Muscle of arm (tissue), 1 donor: ENCODE measurements at regions not wholly inside any gene's neighbourhood (a gene's known extent, or its start where the extent isn't known, plus 50 kb on each side); places are given as distances from the start of the nearest gene placed in this dataset.
A peak's percentile ranks its signal among the peaks of the same experiment; 100 is the strongest.

ENCODE experiments used
- DNase-seq: peaks from one replicate; pipeline ENCODE4 v3.0.0-alpha.2; 2013

DNA sequence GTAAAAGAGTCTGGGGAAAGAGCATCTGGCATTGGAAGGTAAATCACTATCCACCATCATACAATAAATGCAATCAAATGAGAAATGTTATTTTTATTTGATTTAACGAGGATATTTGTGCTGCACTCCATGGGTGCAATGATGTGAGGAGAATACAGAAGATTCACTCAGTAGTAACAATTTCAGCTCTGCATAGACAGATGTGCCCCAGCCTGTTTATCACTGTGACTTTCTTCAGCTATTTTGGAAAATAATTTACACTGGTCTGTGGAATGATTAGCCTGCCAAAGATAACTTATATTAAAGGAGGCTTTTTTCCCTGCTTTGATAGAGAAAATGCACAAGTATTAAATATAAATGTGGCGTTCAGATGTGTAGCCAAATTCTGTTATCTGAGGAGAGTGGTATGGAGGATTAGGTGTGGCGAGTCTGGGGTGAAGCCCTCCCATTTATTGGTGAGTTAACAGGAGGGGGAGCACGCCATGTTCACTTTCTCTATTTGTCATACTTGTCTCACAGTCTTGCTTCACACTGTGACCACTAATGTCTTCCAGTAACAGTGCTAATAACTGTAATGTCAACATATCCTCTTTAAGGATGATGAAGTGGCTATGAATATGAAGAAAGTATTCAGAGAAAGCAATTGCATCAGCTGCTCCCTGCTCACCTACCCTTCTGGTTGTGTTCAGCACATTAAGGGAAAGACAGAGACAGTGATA lies 645.6 kb downstream of the MMUT start:
- DNase-seq = no peak

DNA sequence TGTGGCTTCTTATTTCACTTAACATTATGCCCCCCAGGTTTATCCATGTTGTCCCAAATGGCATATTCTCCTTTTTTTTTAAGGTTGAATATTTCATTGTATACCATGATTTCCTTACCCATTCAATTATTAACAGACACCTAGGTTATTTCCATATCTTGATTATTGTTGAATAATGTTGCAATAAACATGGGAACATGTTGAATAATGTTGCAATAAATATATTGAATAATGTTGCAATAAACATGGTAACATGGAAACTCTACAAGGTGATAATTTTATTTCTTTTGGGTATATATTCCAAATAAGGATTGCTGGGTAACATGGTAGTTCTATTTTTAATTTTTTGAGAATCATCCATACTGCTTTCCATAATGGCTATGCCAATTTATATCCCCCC lies 648.1 kb downstream of the MMUT start:
- DNase-seq = no peak

DNA sequence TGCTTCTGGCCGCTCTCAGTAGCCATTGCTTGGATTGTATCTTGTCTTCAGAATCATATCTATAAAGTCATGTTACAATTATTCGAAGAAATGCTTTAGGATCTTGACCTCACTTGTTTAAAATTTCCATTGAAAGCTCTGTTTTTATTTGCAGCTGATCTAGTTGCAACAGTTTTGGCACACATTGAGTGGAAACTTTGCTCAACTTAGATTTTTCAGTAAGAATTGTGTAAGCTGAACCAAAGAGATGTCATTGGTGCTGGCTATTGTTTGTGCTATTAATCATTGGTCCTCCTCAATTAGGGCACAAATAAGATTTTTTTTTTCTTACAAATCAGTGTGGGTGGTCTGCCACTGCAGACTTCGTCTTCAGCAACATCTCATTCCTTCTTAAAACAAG lies 649.2 kb downstream of the MMUT start:
- peak; percentile 9 for DNase-seq

DNA sequence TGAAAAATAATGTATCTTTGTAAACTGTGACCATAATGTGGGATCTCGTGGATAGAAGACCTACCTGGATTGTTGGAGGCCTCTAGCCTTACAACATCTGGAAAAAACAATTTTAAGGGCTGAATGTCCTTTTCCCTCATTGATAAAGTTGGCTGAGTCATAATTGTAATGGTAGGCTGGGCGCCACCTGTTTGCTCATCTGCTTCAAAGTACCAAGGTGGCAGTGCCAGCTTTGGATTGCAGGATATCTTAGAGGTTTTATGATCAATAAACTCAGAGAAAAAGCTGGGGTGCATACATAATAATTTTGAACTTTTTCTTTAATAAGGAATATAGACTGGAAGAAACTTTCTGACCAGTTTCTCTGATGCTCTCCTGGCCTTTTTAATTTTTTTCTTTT lies 653.4 kb downstream of the MMUT start:
- no peak for DNase-seq

DNA sequence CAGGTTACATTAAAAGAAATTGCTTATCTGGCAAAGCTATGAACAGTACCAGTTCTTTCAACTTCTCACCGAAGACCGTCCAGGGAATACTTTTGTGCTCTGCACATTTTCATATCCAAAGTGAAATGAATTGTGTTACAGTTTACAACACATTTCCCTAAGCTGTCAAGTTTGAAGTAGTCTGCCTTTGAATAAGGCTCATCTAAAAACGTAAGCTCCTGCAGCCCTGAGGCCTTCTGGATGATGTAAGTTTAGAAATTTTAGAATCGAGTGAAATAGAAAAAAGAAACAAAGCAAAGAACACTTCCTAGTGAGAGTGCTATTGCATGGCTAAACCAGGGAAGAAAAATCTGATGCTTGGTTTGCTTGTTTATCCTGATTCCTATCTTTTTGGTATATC lies 653.8 kb downstream of the MMUT start:
- no peak for DNase-seq

DNA sequence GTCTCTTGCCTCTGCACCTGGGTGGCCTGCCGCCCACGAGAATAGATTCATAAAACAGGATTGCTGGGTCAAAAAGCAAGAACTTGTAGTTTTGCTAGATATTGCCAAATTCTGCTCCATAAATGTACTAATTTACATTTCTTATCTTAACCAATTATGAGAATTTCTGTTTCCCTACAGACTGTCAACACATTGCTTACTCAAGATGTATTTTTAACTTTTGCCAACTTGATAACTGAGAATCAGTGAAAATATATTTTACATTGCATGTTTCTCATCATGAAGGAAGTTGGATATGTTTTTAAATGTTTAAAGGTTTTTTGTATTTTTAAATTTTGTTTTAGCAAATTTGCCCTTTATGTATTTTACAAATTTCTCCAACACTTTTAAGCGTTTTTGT lies 664.8 kb downstream of the MMUT start:
- no peak for DNase-seq

DNA sequence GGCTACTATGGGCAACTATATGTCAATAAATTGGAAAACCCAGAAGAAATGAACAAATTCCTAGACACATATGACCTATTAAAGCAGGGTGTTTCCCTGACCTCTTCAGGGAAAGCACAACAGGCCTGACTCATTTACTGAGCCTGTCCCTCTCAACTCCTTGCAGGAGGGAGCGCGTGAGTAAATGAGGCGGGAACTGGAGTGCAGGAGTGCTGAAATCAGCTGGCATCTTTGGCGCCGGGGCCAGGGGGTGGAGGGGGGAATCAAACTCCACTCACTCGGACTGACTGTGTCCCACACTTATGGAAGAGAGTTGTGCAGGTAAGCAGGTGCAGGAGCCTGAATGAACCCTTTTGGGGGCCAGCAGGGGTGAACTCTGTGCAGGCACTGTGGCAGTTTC lies 671.2 kb upstream of the PTCHD4 start:
- DNase-seq = no peak

DNA sequence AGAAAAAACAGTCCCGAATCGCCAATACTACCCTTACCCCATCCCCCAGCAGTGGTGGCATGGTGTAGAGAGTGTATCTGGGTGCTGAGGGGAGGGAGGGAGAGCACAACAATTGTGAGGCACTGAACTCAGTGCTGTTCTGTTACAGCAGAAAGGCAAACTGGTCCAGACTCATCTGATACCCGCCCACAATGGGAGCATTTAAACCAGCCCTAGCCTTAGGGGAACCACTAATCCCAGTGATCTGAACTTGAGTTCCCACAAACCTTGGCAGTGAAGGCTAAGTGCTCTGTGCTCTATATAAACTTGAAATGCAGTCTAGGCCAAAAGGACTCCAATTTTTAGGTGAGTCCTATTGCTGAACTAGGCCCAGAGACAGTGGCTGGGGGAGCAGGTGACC lies 666.4 kb upstream of the PTCHD4 start:
- no peak for DNase-seq

DNA sequence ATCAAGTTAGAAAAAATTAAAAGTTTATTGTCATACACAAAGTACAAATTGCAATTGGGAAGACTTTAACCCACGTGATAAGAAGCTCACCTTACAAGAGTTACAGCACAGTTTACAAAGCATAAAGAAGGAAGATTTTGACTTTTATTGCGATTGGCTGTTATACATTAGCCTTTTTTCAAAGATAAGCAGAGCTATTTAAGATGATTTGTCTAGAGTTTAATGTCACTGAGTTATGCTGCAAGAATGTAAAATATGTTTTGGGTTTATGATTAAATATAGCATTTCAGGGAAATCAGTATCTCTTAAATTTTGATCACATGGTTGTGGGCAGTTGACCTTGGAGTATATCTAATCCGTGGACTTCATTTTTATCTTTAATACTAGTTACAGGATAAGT lies 664.2 kb upstream of the PTCHD4 start:
- DNase-seq = no peak

DNA sequence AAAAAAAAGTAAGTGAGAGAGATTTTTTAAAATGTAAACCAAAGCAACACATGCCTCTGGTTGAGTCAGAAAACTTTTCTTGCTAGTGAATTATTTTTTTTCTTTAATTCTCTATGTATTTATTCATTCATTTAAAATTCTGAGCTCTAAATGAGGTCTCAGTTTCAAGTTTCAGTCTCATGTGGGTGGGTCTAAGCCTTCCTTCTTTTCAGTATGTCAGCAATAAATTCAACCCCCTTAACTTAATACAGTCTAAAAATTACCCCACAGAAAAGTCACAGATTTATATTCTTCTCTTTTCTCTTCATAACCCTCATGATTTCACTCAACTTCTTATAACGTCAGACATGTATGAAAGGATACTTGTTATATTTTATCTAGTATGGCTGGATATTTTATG lies 663.3 kb upstream of the PTCHD4 start:
- DNase-seq = no peak

DNA sequence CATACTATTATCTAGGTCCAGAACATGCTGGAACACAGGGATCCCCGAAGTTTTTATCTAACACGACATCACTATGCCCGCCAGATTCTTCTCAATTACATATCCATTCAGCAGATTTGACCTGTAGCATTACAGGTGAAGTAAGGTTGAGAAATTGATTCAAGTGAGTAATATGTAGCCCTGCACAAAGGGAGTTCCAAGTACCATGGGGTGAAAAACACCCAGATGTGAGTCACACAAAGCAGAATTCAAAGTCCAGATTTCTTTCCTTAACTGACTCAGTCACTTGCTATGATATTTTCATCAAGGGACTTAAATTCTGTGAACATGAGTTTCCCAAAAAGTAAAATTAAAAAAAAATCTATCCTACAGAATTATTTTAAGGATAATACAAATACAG lies 655.4 kb upstream of the PTCHD4 start:
- DNase-seq = no peak

DNA sequence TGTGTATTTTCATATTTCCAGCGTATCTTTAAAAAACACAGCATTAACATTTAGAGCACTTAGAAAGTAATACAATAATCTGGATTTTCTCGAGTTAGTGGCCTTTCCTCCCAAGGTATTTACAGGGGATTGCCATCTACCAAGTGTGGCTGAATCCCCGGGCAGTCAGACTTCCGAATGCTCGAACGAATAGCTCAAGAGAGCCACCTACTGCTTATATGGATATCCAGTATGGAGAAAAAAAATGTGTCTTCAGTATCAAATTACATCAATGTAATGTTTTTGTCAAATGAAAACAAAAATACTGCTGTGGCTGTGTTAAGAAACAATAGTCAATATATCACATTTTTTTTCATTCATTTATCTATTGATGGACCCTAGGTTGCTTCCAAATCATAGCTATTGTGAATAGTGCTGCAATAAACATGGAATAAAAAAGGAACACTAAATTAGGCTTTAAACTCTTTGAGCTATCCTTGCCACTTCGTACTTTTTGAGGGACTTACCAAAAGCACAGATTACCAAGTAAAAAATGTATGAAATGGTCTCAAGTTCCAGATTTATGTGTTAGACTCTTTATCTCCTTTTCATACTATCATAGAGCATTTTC lies 654.5 kb upstream of the PTCHD4 start:
- DNase-seq = peak; percentile 38

DNA sequence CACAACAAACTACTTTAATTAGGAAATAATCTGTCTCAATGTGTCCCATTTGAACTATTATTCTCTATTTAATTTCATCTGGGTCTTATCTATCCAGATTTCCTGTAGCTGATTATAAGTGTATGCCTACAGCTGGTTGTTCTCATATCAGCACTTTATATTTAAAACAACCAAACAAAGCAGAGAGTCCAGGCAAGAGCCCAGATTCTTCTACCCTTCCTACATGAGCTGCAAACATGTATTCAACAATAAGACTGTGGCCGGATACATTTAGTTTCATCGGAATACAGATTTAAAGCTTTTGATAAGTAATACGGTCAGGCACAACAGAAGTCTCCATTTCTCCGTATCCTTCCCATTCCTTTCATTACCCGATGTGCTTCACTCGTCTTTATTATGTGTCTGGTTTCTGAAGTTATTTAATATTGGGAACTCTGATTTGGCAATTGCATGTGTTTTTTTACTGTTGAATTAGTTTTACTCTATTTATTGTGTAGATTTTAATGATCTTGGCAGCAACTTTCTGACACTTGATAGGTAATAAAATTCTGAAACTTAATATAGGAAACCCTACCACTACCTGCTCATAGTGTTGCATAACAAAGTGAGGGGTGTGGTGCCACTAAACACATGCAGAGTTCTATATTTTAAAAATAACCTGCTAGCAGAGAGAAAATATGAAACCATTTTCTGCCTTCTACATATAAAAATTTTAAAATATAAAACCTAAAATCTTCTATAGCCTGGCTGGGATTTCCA lies 653.5 kb upstream of the PTCHD4 start:
- no peak for DNase-seq

DNA sequence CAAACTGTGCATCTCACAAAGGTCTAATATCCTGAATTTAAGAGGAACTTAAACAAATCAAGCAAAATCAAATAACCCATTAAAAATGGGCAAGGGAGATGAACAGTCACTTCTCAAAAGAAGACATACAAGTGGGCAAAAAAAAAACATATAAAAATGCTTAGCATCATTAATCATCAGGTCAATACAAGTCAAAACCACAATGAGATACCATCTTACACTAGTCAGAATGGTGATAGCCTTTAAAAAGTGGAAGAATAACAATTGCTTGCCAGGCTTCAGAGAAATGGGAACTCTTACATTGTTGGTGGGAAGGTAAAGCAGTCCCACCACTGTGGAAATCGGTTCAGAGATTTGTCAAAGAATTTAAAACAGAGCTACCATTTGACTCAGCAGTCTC lies 646.7 kb upstream of the PTCHD4 start:
- DNase-seq = no peak

DNA sequence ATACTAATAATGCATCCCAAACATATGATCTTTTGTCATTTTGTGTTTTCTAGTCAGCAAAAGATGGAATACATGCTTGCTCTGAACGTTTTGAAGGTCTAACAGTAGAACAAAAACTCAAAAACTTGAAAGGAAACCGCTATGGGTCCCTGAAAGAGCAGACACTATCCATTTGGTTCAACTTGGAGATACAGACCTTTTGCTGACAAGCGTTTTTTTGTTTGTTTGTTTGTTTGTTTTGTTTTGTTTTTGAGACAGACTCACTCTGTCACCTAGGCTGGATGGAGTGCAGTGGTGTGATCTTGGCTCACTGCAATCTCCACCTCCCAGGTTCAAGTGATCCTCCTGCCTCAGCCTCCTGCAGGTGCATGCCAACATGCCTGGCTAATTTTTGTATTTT lies 644.3 kb upstream of the PTCHD4 start:
- no peak for DNase-seq

DNA sequence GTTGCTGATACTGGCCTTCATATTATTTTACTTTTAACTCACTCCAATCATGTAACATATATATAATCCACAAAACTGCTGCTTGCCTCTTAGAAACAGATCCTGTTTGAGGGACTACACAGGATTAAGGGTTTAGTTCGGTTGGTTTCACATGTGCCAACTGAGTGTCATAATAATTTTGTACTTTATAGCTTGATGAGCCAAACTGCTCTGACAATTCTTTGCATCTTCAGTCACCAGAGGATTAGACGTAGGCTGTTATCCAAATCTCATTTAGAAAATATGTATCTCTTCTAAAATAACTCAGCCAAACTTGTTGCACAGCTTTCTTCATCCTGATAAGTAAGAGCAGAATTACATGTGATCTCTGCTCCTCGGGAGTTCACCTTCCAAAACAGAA lies 643.6 kb upstream of the PTCHD4 start:
- no peak for DNase-seq

DNA sequence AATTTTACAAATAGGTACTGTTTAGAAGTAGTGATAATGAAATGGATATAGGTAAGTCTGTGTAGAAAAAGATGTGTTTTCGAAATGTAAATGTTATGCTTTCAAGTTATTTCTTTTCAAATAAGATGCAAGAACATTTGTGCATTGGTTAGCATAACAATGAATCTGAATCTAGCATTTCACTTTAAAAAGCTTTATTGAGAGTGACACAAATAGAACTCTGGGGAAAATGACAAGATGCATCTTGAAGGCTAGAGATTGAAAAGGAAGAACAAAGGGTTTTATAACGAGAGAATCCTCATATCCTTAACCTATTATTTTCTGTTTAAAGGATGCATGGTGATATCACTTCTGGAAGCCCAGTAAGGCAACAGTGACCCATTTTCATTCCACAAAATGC lies 639.9 kb upstream of the PTCHD4 start:
- DNase-seq = no peak

DNA sequence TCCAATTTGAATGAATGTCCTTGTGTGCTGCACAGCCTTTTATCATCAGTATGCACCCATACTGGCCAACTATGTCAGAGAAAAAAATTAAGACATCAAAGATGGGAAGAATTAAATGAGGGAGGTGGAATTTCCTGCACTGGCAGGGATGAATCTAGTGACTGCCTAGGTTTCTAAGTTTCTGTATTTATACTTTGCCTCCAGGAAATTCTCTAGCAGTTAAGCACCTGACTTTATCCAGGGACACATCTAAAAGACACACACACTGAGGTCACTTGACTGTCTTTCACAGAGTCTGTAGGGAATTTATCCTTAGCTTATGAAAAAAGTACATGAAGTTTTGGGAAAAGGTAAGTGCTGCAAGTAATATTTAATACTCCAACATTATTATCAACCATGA lies 636.5 kb upstream of the PTCHD4 start:
- DNase-seq = no peak

DNA sequence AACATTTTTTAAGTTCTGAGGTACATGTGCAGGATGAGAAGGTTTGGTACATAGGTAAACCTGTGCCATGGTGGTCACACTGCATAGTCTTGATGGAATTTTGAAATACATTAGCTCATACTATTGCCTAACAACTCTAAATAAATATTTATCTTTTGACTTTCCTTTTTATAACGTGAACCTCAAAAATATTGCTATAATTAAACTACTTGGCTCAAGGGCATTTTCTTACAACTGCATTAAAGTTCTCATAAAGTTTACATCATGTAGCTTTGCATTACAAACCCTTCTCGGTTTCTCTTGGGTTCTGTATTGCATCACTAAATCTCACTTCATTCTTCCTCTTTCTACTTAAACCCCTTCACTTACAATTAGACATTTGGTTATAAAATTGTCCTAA lies 636.0 kb upstream of the PTCHD4 start:
- DNase-seq = no peak

DNA sequence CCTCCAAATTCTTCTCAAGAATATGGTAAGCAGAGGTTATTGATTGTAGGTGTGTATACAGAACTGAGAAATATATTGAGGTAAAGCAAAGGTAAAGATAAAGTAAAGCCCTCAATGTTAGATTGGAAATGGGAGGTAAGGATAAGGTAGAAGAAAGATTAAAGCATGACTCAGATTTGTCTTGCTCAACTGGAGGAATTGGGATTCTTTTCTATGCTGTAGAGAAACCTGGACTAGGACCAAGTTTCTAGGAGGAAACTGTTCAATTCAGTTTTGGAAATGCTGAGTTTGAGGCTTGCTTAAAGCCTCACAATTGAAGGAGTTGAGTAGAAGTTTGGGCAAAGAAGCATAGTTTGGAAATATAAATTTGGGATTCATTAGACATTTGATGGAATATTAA lies 634.0 kb upstream of the PTCHD4 start:
- no peak for DNase-seq

DNA sequence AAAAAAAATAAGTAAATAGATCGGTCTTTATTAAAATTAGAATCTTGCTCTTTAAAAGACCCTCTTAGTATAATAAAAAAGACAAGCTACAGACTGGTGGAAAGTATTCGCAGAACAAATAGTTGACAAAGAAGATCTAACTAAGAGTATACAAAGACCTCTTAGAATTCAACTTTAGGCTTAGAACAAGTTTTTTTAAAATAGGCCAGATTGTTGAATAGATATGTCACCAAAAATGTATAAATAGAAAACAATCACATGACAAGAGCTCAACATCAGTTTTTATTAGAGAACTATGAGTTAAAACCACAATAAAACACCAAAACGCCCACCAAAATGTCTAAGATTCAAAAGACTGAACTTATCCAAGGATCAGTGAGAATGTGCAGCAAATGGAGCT lies 632.7 kb upstream of the PTCHD4 start:
- no peak for DNase-seq

DNA sequence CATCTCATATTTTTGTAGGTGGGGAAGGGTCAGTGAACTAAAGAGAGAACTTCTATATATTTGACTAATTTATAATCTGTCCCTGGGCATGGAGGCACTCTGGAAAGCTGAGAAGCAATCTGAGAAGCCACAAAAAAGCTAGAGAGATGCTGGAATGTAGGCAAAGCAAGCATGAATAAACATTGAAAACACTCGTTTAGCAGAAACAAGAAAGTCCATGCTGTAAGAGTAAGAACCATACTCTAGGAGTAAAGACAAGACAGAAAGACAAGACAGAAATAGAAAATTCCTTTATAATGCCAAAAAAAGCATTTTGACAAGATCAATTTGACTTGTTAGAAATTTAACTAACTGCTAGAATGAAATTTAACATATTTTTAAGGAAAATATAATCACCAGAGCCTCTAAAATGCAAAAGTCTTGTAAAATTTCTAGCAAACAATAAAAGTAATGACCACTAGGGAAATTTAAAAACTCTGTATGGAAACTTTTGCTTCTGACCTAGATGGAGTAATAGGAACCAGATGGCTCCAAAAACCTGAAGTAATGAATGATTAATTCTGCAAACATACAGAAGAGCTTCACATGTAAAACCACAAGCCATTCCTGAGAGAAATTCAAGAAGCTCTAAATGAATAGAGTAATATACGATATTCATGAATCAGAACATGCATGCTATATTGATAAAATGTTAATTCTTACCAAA lies 625.7 kb upstream of the PTCHD4 start:
- DNase-seq = no peak

DNA sequence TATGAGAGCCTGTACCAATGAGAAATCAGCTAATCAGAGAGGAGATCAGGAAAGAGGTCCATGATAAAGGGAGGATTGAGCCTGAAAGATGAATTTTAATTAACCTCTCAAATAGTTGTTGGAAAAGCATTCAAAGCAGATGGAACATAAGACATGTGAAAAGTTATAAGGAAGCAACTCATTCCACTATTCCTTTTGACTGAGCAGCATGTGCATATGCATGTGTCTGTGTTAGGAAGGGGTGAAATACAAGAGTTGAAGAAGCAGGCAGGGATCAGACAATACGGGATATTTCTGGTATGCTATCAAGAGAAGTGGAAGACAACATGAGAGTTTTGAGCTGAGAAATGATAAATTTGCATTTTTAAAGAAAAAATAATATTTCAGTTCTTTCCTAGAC lies 624.8 kb upstream of the PTCHD4 start:
- DNase-seq = no peak
